22Rv1 (cell line): ENCODE measurements at regions not wholly inside any gene's neighbourhood (a gene's known extent, or its start where the extent isn't known, plus 50 kb on each side); places are given as distances from the start of the nearest gene placed in this dataset.

Source experiments
- H3K27ac ChIP-seq: fragments of 450-650 bp; 2 replicates; pipeline ENCODE4 v1.5.1; 2017
- CTCF ChIP-seq: fragments of 450-650 bp; IDR thresholded peaks from 2 replicates; pipeline ENCODE4 v1.5.1; 2017; ENCODE audit warnings: mild to moderate bottlenecking
- ZFX ChIP-seq: fragments of 450-650 bp; IDR thresholded peaks from 2 replicates; pipeline ENCODE4 v1.6.1; 2017; ENCODE audit warnings: antibody characterized with exemption, borderline replicate concordance

- TF ChIP-seq CTCF (no peak), ZFX (no peak)
- peak overlapping the region; percentile 65 for H3K27ac ChIP-seq
Observed at GRCh38 chr3:59106085-59106648, 56.3 kb upstream of the CFAP20DC start.

- no peak overlapping the region for H3K27ac ChIP-seq
- TF ChIP-seq ZFX (no peak), CTCF (no peak)
Observed at GRCh38 chr3:59103552-59103951, 53.7 kb upstream of the CFAP20DC start.

DNA sequence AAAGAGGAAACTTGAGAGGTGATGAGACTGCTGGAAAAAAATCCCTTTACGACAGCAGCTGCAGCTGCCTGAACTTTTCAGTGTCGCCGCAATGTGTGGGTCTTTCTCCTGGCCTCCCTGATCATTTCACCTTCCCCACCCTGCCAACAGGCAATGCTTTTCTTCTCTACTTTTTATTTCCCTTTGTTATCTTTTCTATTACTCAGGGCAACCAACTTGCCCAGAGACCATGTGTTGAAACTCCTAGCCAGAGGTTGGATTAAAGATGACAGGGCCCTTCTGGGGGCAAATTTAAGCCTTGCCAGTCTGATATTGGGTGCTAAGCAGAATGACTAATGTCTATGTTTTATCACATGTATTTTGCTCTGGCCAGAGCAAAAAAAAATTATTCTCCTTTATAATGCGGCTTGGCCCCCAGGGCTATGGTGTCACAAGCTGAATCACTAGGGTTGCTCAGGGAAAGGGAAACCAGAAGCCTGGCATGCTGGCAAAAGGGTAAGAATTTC lies 51.5 kb upstream of the CFAP20DC start:
- no peak overlapping the region for H3K27ac ChIP-seq
- TF ChIP-seq ZFX (no peak), CTCF (no peak)
